Gastroesophageal sphincter (tissue), 4 donors: ENCODE measurements at regions not wholly inside any gene's neighbourhood (a gene's known extent, or its start where the extent isn't known, plus 50 kb on each side); places are given as distances from the start of the nearest gene placed in this dataset.

Experiments
- ATAC-seq: fragments of 150-250 bp; one replicate; pipeline ENCODE4 v1.9.1; 2016; ENCODE audit warnings: mild to moderate bottlenecking, moderate library complexity
- H3K27ac ChIP-seq, 4 donors: fragments of 200-600 bp; sonication (generic) in 3 of 4; 1 replicate in 3 of 4; 2 replicates in 1 of 4; pipeline ENCODE4 v1.5.1; 2016 to 2019
- H3K27me3 ChIP-seq: fragments of 200-600 bp; sonication (generic); one replicate; pipeline ENCODE4 v1.5.1; 2019
- H3K36me3 ChIP-seq, 2 donors: fragments of 200-600 bp; sonication (generic); one replicate each; pipeline ENCODE4 v1.5.1; 2019; ENCODE audit warnings: control low read depth in 1 of 2
- H3K4me1 ChIP-seq, 3 donors: fragments of 200-600 bp; sonication (generic); 1 replicate in 2 of 3; 2 replicates in 1 of 3; pipeline ENCODE4 v1.5.1; 2016 to 2019; ENCODE audit warnings: control low read depth in 2 of 3
- H3K4me3 ChIP-seq, 2 donors: fragments of 200-600 bp; sonication (generic); one replicate each; pipeline ENCODE4 v1.5.1; 2019; ENCODE audit warnings: mild to moderate bottlenecking in 1 of 2, moderate library complexity in 1 of 2
- H3K9me3 ChIP-seq, 3 donors: fragments of 200-600 bp; sonication (generic); one replicate each; pipeline ENCODE4 v1.5.1; 2017 to 2019; ENCODE audit warnings: control low read depth in 2 of 3
- CTCF ChIP-seq, 4 experiments: fragments of 200-600 bp in 2 of 4; fragments of 450-650 bp in 2 of 4; sonication (generic) in 1 of 4; IDR thresholded peaks; one replicate each; pipeline ENCODE4 v1.5.1; 2017 to 2019; ENCODE audit warnings: antibody characterized with exemption in 4 of 4, mild to moderate bottlenecking in 2 of 4, moderate library complexity in 2 of 4
- EP300 ChIP-seq: sonication (generic); formaldehyde crosslinking; IDR thresholded peaks from one replicate; pipeline ENCODE4 v1.6.1; 2017; ENCODE audit warnings: antibody characterized with exemption, mild to moderate bottlenecking
- POLR2A ChIP-seq, 2 donors: fragments of 450-650 bp; IDR thresholded peaks; one replicate each; pipeline ENCODE4 v1.6.1; 2017; ENCODE audit warnings: antibody characterized with exemption in 2 of 2, mild to moderate bottlenecking in 2 of 2, moderate library complexity in 1 of 2
- POLR2AphosphoS5 ChIP-seq: sonication (generic); formaldehyde crosslinking; IDR thresholded peaks from one replicate; pipeline ENCODE4 v1.6.1; 2017; ENCODE audit warnings: antibody characterized with exemption
- WGBS, 2 donors: methylation state at CpG; one replicate each; pipeline ENCODE4 v1.1.5; 2018; ENCODE audit warnings: low coverage in 1 of 2; 5-methylcytosine and 5-hydroxymethylcytosine counted together

- no peaks in the 10 kb centered on the region for H3K4me1 ChIP-seq
- H3K4me3 ChIP-seq = no peak overlapping the region
- H3K9me3 ChIP-seq = no peaks in the 10 kb centered on the region
- no peak overlapping the region for H3K27ac ChIP-seq
- no peaks in the 10 kb centered on the region for H3K36me3 ChIP-seq
- no peaks in the 10 kb centered on the region for H3K27me3 ChIP-seq
- no peak for ATAC-seq
- TF ChIP-seq EP300 (no peak), POLR2AphosphoS5 (no peak), CTCF (IDR thresholded peaks at IDR 0.05) (no peak), POLR2A (IDR thresholded peaks at IDR 0.05) (no peak)
Observed at GRCh38 chr16:73864868-73865267, 431.7 kb upstream of the PSMD7 start.

GRCh38 chr16:73858326-73858725 is 438.3 kb upstream of the PSMD7 start:
- H3K4me3 ChIP-seq = no peak overlapping the region
- H3K9me3 ChIP-seq = no peaks in the 10 kb centered on the region
- ATAC-seq = no peak
- no peaks in the 10 kb centered on the region for H3K4me1 ChIP-seq
- no peak overlapping the region for H3K27ac ChIP-seq
- no peaks in the 10 kb centered on the region for H3K36me3 ChIP-seq
- H3K27me3 ChIP-seq = no peaks in the 10 kb centered on the region
- WGBS, 2 donors = 79 to 94% methylated on average over 2 of the region's 2 CpGs
- TF ChIP-seq CTCF (IDR thresholded peaks at IDR 0.05) (no peak), POLR2AphosphoS5 (no peak), EP300 (no peak), POLR2A (IDR thresholded peaks at IDR 0.05) (no peak)

GRCh38 chr16:73853968-73854367 is 442.6 kb upstream of the PSMD7 start:
- Histone ChIP-seq H3K27me3 (no peaks in the 10 kb centered on the region), H3K9me3 (no peaks in the 10 kb centered on the region), H3K36me3 (no peaks in the 10 kb centered on the region), H3K4me3 (no peak overlapping the region), H3K4me1 (no peaks in the 10 kb centered on the region), H3K27ac (no peak overlapping the region)
- WGBS, 2 donors = 86 to 100% methylated on average over 4 to 5 of the region's 5 CpGs
- no peak for ATAC-seq
- TF ChIP-seq POLR2A (IDR thresholded peaks at IDR 0.05) (no peak), CTCF (IDR thresholded peaks at IDR 0.05) (no peak), POLR2AphosphoS5 (no peak), EP300 (no peak)

- Histone ChIP-seq H3K36me3 (no peaks in the 10 kb centered on the region), H3K27ac (no peak overlapping the region), H3K9me3 (no peaks in the 10 kb centered on the region), H3K4me3 (no peak overlapping the region), H3K27me3 (no peaks in the 10 kb centered on the region), H3K4me1 (no peaks in the 10 kb centered on the region)
- ATAC-seq = no peak
- TF ChIP-seq POLR2A (IDR thresholded peaks at IDR 0.05) (no peak), POLR2AphosphoS5 (no peak), EP300 (no peak), CTCF (IDR thresholded peaks at IDR 0.05) (no peak)
- 88% methylated on average over 1 of the region's 1 CpG; no CpG with 5 or more reads in 1 of the 2 donors for WGBS, 2 donors
Observed at GRCh38 chr16:73852561-73852960, 444.1 kb upstream of the PSMD7 start.

GRCh38 chr16:73848993-73849392 is 447.6 kb upstream of the PSMD7 start:
- Histone ChIP-seq H3K4me3 (no peak overlapping the region), H3K4me1 (no peaks in the 10 kb centered on the region), H3K36me3 (no peaks in the 10 kb centered on the region), H3K9me3 (no peaks in the 10 kb centered on the region), H3K27ac (no peak overlapping the region), H3K27me3 (no peaks in the 10 kb centered on the region)
- 66 to 71% methylated on average over 4 of the region's 4 CpGs for WGBS, 2 donors
- ATAC-seq = no peak
- TF ChIP-seq CTCF (IDR thresholded peaks at IDR 0.05) (no peak), POLR2A (IDR thresholded peaks at IDR 0.05) (no peak), EP300 (no peak), POLR2AphosphoS5 (no peak)
